ENCODE measurements at regions not wholly inside any gene's neighbourhood (a gene's known extent, or its start where the extent isn't known, plus 50 kb on each side); places are given as distances from the start of the nearest gene placed in this dataset.

DNA sequence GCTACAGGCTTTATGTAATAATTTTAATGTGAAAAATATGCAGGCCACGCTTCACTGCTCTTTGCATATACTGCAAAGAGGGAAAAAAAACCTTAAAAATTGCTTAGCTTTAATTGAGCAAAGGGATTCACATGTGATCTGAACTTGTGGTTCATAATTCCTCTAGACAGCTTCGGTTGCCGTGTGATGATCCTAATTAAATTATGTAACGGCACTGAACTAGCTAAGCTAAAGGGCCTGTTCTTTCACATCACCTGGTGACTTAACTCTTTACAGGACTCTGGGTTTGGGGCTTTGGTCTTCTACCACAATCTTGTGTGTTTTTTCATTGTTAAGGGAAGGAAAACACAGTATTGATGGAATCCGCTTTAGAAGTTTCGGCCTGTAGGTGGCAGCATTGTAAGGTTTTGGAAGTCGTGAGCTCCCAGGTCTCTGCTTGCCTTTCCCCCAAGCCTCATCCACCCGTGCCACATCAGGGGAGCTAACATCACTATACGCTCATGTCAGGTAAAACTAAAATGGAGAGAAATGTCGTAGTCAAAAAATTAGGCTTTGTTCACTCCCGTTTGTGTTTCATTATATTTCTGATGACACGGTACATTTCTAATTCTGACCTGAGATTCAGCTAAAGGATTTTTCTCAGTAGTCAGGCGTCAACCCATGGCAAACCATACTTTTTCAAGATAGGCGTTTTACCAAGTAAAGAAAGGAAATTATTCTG lies 205.6 kb upstream of the DPH6 start:
- Histone ChIP-seq H3K79me2 (ENCODE audit: control insufficient read depth, insufficient read depth, low read length) (no peaks in the 10 kb centered on the region), H3K9me3 (ENCODE audit: control insufficient read depth, insufficient read depth, low read depth, low read length) (no peaks in the 10 kb centered on the region), H3K36me3 (ENCODE audit: control insufficient read depth, insufficient read depth, low read length) (no peaks in the 10 kb centered on the region), H3K27ac (ENCODE audit: insufficient read depth, low read length) (no peak overlapping the region), H2AFZ (ENCODE audit: low read length) (peak overlapping the region; percentile 3), H3K4me2 (ENCODE audit: extremely low read depth, insufficient read depth, low read length) (no peak overlapping the region), H3K4me3 (replicated peaks in 1 of 4; ENCODE audit: control extremely low read depth in 1 of 4, insufficient read depth in 1 of 4, low read depth in 3 of 4, low read length in 4 of 4) (no peak overlapping the region), H3K27me3 (ENCODE audit: control insufficient read depth, insufficient read depth, low read length) (no peaks in the 10 kb centered on the region), H3K4me1 (ENCODE audit: control insufficient read depth, extremely low read depth, insufficient read depth, low read length) (no peaks in the 10 kb centered on the region), H4K20me1 (ENCODE audit: control insufficient read depth, extremely low read depth, insufficient read depth, low read length) (no peaks in the 10 kb centered on the region), H3K9ac (ENCODE audit: insufficient read depth, low read length) (no peak overlapping the region)
- TF ChIP-seq, protein P1, sequence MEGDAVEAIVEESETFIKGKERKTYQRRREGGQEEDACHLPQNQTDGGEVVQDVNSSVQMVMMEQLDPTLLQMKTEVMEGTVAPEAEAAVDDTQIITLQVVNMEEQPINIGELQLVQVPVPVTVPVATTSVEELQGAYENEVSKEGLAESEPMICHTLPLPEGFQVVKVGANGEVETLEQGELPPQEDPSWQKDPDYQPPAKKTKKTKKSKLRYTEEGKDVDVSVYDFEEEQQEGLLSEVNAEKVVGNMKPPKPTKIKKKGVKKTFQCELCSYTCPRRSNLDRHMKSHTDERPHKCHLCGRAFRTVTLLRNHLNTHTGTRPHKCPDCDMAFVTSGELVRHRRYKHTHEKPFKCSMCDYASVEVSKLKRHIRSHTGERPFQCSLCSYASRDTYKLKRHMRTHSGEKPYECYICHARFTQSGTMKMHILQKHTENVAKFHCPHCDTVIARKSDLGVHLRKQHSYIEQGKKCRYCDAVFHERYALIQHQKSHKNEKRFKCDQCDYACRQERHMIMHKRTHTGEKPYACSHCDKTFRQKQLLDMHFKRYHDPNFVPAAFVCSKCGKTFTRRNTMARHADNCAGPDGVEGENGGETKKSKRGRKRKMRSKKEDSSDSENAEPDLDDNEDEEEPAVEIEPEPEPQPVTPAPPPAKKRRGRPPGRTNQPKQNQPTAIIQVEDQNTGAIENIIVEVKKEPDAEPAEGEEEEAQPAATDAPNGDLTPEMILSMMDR (conservative IDR thresholded peaks at IDR 0.05 in 1 of 2, IDR thresholded peaks at IDR 0.05 in 1 of 2; ENCODE audit: low read depth in 1 of 2, low read length in 2 of 2): peak; percentile 66 to 79
- TF ChIP-seq EZH2 (IDR thresholded peaks at IDR 0.05; ENCODE audit: low read length, missing control alignments): no peak
- DNase-seq (ENCODE audit: low read depth in 2 of 2): peak; percentile 66 to 81

DNA sequence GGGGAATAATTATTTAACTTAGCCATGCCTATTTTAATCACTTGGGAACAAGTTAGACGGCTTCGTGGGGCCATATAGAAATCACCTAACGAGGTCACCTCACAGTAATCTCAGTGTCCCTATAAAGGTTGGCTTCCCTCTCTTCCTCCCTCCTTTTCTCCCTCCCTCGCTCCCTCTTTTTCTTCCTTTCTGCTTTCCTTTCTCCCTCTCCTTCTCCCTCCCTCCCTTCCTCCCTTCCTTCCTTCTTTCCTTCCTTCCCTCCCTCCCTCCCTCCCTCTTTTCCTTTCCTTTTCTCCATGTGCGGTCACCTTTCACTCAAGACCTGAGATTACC lies 206.1 kb upstream of the DPH6 start:
- Histone ChIP-seq H3K27ac (ENCODE audit: insufficient read depth, low read length) (no peak overlapping the region), H3K9ac (ENCODE audit: insufficient read depth, low read length) (no peak overlapping the region), H4K20me1 (ENCODE audit: control insufficient read depth, extremely low read depth, insufficient read depth, low read length) (no peaks in the 10 kb centered on the region), H3K27me3 (ENCODE audit: control insufficient read depth, insufficient read depth, low read length) (no peaks in the 10 kb centered on the region), H3K4me3 (replicated peaks in 1 of 4; ENCODE audit: control extremely low read depth in 1 of 4, insufficient read depth in 1 of 4, low read depth in 3 of 4, low read length in 4 of 4) (no peak overlapping the region), H3K79me2 (ENCODE audit: control insufficient read depth, insufficient read depth, low read length) (no peaks in the 10 kb centered on the region), H3K36me3 (ENCODE audit: control insufficient read depth, insufficient read depth, low read length) (no peaks in the 10 kb centered on the region), H3K9me3 (ENCODE audit: control insufficient read depth, insufficient read depth, low read depth, low read length) (no peaks in the 10 kb centered on the region), H3K4me2 (ENCODE audit: extremely low read depth, insufficient read depth, low read length) (no peak overlapping the region), H3K4me1 (ENCODE audit: control insufficient read depth, extremely low read depth, insufficient read depth, low read length) (no peaks in the 10 kb centered on the region), H2AFZ (ENCODE audit: low read length) (no peak overlapping the region)
- DNase-seq (ENCODE audit: low read depth in 2 of 2): no peak
- TF ChIP-seq, protein P1 (conservative IDR thresholded peaks at IDR 0.05 in 1 of 2, IDR thresholded peaks at IDR 0.05 in 1 of 2; ENCODE audit: low read depth in 1 of 2, low read length in 2 of 2): no peak
- TF ChIP-seq EZH2 (IDR thresholded peaks at IDR 0.05; ENCODE audit: low read length, missing control alignments): no peak

DNA sequence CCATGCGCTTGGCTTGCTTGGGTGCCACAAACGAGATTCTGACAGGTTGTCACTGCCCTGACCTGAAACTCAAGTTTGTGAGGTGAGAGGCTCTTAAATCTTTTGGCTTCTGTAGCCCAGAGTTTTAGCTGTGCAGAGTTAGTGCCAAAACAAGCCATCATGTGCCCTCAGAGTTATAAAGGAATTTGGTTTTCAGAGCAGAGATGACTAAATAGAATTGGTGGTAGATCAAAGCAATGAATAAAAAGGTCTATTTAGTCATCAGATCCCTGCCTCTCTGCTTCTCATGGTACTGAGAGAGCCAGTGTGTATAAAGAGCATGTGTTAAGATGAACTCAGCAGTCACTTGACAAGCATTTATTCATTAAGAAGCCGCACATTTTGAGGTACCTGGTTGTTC lies 207.5 kb upstream of the DPH6 start:
- Histone ChIP-seq H3K27me3 (ENCODE audit: control insufficient read depth, insufficient read depth, low read length) (no peaks in the 10 kb centered on the region), H3K36me3 (ENCODE audit: control insufficient read depth, insufficient read depth, low read length) (no peaks in the 10 kb centered on the region), H4K20me1 (ENCODE audit: control insufficient read depth, extremely low read depth, insufficient read depth, low read length) (no peaks in the 10 kb centered on the region), H3K27ac (ENCODE audit: insufficient read depth, low read length) (no peak overlapping the region), H3K9ac (ENCODE audit: insufficient read depth, low read length) (no peak overlapping the region), H3K4me3 (replicated peaks in 1 of 4; ENCODE audit: control extremely low read depth in 1 of 4, insufficient read depth in 1 of 4, low read depth in 3 of 4, low read length in 4 of 4) (no peak overlapping the region), H3K4me2 (ENCODE audit: extremely low read depth, insufficient read depth, low read length) (no peak overlapping the region), H3K79me2 (ENCODE audit: control insufficient read depth, insufficient read depth, low read length) (no peaks in the 10 kb centered on the region), H3K9me3 (ENCODE audit: control insufficient read depth, insufficient read depth, low read depth, low read length) (no peaks in the 10 kb centered on the region), H2AFZ (ENCODE audit: low read length) (no peak overlapping the region), H3K4me1 (ENCODE audit: control insufficient read depth, extremely low read depth, insufficient read depth, low read length) (no peaks in the 10 kb centered on the region)
- peak; percentile 39 to 90 for DNase-seq (ENCODE audit: low read depth in 2 of 2)
- TF ChIP-seq, protein P1 (conservative IDR thresholded peaks at IDR 0.05 in 1 of 2, IDR thresholded peaks at IDR 0.05 in 1 of 2; ENCODE audit: low read depth in 1 of 2, low read length in 2 of 2): no peak
- no peak for TF ChIP-seq EZH2 (IDR thresholded peaks at IDR 0.05; ENCODE audit: low read length, missing control alignments)
